ENCODE measurements at regions not wholly inside any gene's neighbourhood (a gene's known extent, or its start where the extent isn't known, plus 50 kb on each side); places are given as distances from the start of the nearest gene placed in this dataset.

- POLR2A ChIA-PET (ENCODE audit: unreplicated experiment): no interaction called here
- H3F3A ChIP-seq (ENCODE audit: insufficient read depth, low read depth): no peaks in the 10 kb centered on the region
- CTCF ChIA-PET: no interaction called here
- H3K9me3 ChIP-seq (ENCODE audit: insufficient read depth, low read depth): no peaks in the 10 kb centered on the region
- no peaks in the 10 kb centered on the region for H4K20me1 ChIP-seq (ENCODE audit: insufficient read depth)
- no TSS peak for BruUV-seq (replicated peaks)
- no peaks in the 10 kb centered on the region for H3K27me3 ChIP-seq (ENCODE audit: insufficient read depth, low read depth)
- H3K4me1 ChIP-seq (replicated peaks; ENCODE audit: insufficient read depth): no peaks in the 10 kb centered on the region
- intact Hi-C loops (cut with micrococcal nuclease; ENCODE audit: unreplicated experiment): no loop called here
- no peak overlapping the region for H3K27ac ChIP-seq
- TF ChIP-seq CTCF (conservative IDR thresholded peaks at IDR 0.05): no peak
- TF ChIP-seq EZH2 (IDR thresholded peaks at IDR 0.05; ENCODE audit: low read depth): no peak
- DNase-seq: no peak
- no peak overlapping the region for H3K4me3 ChIP-seq
- no peaks in the 10 kb centered on the region for H3K79me2 ChIP-seq (ENCODE audit: low read depth)
- H2AFZ ChIP-seq: no peak overlapping the region
- no peaks in the 10 kb centered on the region for H3K9me2 ChIP-seq (ENCODE audit: insufficient read depth)
- H3K36me3 ChIP-seq (ENCODE audit: low read depth): no peaks in the 10 kb centered on the region
- no peak overlapping the region for H3K4me2 ChIP-seq
These were observed 139.2 kb downstream of the PDCD6IP start for GRCh38 chr3:33937628-33938027.

- H3K9me3 ChIP-seq (ENCODE audit: insufficient read depth, low read depth): no peaks in the 10 kb centered on the region
- POLR2A ChIA-PET (ENCODE audit: unreplicated experiment): no interaction called here
- BruUV-seq (replicated peaks): no TSS peak
- no peaks in the 10 kb centered on the region for H3K9me2 ChIP-seq (ENCODE audit: insufficient read depth)
- no peaks in the 10 kb centered on the region for H3K4me1 ChIP-seq (replicated peaks; ENCODE audit: insufficient read depth)
- TF ChIP-seq CTCF (conservative IDR thresholded peaks at IDR 0.05) (no peak), EZH2 (IDR thresholded peaks at IDR 0.05; ENCODE audit: low read depth) (no peak)
- no peak overlapping the region for H3K27ac ChIP-seq
- no peaks in the 10 kb centered on the region for H3K36me3 ChIP-seq (ENCODE audit: low read depth)
- H3K79me2 ChIP-seq (ENCODE audit: low read depth): no peaks in the 10 kb centered on the region
- H3K4me3 ChIP-seq: no peak overlapping the region
- intact Hi-C loops (cut with micrococcal nuclease; ENCODE audit: unreplicated experiment): no loop called here
- no peaks in the 10 kb centered on the region for H3K27me3 ChIP-seq (ENCODE audit: insufficient read depth, low read depth)
- CTCF ChIA-PET: no interaction called here
- no peaks in the 10 kb centered on the region for H3F3A ChIP-seq (ENCODE audit: insufficient read depth, low read depth)
- H2AFZ ChIP-seq: no peak overlapping the region
- no peak for DNase-seq
- no peaks in the 10 kb centered on the region for H4K20me1 ChIP-seq (ENCODE audit: insufficient read depth)
- no peak overlapping the region for H3K4me2 ChIP-seq
These were observed 141.7 kb downstream of the PDCD6IP start for GRCh38 chr3:33940149-33940548.

GRCh38 chr3:33940736-33941135 lies 142.3 kb downstream of the PDCD6IP start:
- H4K20me1 ChIP-seq (ENCODE audit: insufficient read depth): no peaks in the 10 kb centered on the region
- no peak overlapping the region for H3K27ac ChIP-seq
- ChIA-PET CTCF (no interaction called here), POLR2A (ENCODE audit: unreplicated experiment) (no interaction called here)
- no peak overlapping the region for H3K4me2 ChIP-seq
- no peaks in the 10 kb centered on the region for H3K9me2 ChIP-seq (ENCODE audit: insufficient read depth)
- H3K4me1 ChIP-seq (replicated peaks; ENCODE audit: insufficient read depth): no peaks in the 10 kb centered on the region
- TF ChIP-seq CTCF (conservative IDR thresholded peaks at IDR 0.05) (no peak), EZH2 (IDR thresholded peaks at IDR 0.05; ENCODE audit: low read depth) (no peak)
- BruUV-seq (replicated peaks): no TSS peak
- H3K27me3 ChIP-seq (ENCODE audit: insufficient read depth, low read depth): no peaks in the 10 kb centered on the region
- no peaks in the 10 kb centered on the region for H3F3A ChIP-seq (ENCODE audit: insufficient read depth, low read depth)
- no peak overlapping the region for H3K4me3 ChIP-seq
- H3K9me3 ChIP-seq (ENCODE audit: insufficient read depth, low read depth): no peaks in the 10 kb centered on the region
- no peak for DNase-seq
- no peaks in the 10 kb centered on the region for H3K36me3 ChIP-seq (ENCODE audit: low read depth)
- H2AFZ ChIP-seq: no peak overlapping the region
- H3K79me2 ChIP-seq (ENCODE audit: low read depth): no peaks in the 10 kb centered on the region
- intact Hi-C loops (cut with micrococcal nuclease; ENCODE audit: unreplicated experiment): no loop called here
